GM21576 (cell line): ENCODE measurements at regions not wholly inside any gene's neighbourhood (a gene's known extent, or its start where the extent isn't known, plus 50 kb on each side); places are given as distances from the start of the nearest gene placed in this dataset.
A peak's percentile ranks its signal among the peaks of the same experiment; 100 is the strongest.

Source experiments
- ATAC-seq: cut with Tn5 transposase; IDR thresholded peaks from one replicate; pipeline ENCODE4 v1.9.1; 2021; ENCODE audit warnings: mild to moderate bottlenecking, moderate library complexity; ENCODE audit not compliant: unreplicated experiment

DNA sequence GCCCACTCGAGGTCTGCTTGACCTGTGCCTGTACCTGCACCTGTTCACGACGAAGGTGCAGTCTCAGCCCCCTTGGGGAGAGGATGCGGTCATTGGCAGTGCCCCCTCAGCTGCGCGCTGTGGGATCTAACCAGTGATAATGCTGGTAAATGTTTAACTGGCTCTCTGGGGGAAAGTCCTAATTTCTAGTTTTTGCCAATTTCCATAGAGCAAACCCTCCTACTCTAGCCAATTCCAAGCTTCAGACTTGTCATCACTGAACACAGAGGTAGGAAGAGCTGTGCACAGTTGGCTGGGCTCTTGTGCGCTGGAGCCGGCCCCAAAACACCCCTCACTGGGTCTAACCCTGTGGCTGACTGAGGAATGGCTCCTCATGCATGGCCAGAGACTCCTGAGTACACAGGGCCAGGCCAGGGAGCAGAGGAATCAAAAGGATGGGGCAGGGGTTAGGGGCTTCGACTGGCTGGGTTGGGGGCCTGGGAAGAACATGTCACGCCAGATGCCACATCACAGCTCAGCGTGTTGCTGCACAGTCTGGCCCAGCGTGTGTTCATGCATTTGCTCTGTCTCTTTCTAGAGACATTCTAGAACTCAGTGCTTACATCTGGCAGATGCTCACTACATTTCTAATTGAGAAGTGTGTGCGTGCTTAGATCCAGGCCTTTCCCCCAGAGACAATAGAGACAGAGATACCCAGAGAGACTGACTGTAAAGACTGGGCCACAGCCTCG is 270.8 kb downstream of the BCOR start:
- ATAC-seq = no peak

GRCh38 chrX:39827951-39828350 is 269.8 kb downstream of the BCOR start:
- peak; percentile 78 for ATAC-seq

- no peak for ATAC-seq
Measured at GRCh38 chrX:39828971-39829370, 268.8 kb downstream of the BCOR start.

DNA sequence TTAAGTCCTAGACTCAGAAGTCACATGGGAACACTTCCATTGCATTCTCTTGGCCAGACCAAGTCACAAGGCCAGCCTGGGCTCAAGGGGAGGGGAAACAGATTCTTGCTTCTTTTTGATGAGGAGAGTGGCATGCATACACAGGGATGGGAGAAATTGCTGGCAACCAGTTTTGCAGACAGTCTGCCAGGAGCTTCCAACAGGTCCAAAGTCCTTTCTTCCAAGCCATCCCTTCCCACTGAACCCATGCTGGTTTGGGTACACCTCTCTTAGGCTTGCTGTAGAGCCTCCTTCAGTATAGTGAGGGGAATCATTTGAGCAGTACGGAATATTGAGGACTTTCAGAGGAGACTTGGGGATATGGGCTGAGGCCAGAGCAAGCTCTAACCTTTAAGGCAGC is 267.8 kb downstream of the BCOR start:
- no peak for ATAC-seq

GRCh38 chrX:39830414-39830813 is 267.3 kb downstream of the BCOR start:
- ATAC-seq = no peak

GRCh38 chrX:39832211-39832610 is 265.5 kb downstream of the BCOR start:
- no peak for ATAC-seq

DNA sequence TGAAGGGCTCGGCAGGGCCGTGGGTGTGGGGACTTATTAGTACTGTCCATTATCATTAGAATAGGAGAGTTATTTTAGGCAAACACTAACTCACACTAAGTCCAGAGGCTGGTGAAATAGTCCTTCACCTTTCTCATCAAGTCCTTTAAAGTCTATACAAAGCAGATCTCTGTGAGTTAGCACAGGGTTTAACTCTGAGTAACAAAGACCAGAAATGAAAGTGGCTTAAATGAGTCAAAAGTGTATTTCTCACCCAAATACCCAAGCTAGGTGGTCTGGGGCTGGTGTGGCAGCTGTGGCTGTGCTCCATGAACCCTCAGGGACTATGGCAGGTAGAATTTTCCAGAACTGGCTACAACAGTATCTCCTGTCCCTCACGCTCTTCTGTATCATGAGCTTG is 263.2 kb downstream of the BCOR start:
- no peak for ATAC-seq

- no peak for ATAC-seq
Measured at GRCh38 chrX:39835241-39835640, 262.5 kb downstream of the BCOR start.

DNA sequence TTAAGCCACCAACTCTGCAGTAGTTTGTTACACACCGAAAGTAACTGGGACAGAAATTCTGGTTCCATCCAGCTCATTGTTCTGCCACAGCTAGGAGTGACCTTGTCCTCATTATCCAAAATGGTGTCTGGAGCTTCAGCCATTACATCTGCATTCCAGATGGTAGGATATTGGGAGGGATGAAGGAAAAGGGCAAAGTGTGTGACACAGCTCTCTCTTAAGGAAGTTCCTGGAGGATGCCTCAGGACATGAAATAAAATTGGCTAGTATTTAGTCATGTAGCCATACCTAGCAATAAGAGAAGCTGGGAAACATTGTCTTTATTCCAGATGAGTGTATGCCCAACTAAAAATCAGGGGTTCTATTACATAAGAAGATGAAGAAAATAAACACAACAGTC is 262.0 kb downstream of the BCOR start:
- no peak for ATAC-seq

- ATAC-seq = no peak
Measured at GRCh38 chrX:39836802-39837420, 260.8 kb downstream of the BCOR start.

- ATAC-seq = no peak
Measured at GRCh38 chrX:39837688-39838087, 260.1 kb downstream of the BCOR start.

- no peak for ATAC-seq
Measured at GRCh38 chrX:39839371-39839770, 258.4 kb downstream of the BCOR start.

DNA sequence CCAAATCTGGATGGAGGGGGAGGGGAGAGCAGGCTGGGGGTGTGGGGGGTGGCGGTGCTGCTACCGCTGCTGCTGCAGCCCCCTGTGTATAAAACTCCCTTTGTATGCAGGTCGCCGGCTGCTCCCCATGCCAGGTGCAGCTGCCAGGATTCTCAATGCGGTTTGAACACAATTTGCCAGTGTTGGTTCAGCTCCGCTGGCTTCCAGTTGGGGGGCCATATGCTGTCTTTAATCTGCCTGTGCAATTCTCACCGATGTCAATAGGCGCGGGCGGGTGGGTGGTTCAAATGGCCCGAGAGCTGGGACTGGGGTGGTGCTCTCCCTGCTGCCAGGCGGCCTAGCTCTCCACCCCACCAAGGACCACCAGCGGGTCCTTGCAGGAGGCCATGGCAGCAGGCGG is 257.6 kb downstream of the BCOR start:
- no peak for ATAC-seq

DNA sequence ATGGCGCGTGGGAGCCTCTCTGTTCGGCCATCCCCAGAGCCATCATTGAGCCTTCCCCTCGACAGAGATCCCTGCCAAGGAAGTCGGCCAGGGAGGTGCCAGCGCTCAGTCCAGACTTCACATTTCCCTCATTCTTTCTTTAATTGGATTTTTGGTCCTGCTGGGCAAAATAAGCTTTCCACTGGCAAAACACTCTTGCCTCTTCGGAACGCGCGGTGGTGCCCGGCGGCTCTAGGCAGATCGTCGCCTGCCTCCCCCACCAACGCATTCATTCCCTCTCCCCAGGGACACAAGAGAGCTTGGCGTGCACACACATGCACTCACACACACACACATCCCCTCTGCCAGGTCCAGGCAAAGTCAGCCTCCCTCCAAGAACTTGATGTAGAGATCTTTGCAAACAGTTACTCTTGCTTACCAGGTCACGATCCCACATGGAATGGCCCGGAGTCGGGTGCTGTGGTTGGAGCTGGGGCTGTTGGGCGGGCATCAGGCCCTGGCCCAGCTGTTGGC is 257.1 kb downstream of the BCOR start:
- ATAC-seq = no peak

DNA sequence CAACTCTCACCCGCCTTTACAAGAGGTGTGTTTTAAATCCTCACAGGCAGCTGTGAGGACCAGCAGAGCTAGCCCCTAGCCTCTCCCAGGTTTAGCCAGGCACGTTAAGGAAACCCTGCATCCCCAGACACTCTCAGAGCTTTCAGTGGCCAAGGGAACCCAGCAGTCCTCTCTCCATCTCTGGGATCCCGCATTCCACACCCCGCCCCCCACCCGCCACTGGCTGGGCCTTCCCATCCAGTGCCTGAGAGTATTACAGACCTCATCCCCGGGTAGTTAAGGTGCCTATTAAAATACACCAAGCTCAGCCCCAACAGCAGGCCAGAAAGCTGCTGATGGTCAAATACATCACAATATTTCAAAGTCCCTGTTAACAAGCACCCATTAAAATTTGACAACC is 256.2 kb downstream of the BCOR start:
- ATAC-seq = no peak

GRCh38 chrX:39842281-39842973 is 255.3 kb downstream of the BCOR start:
- no peak for ATAC-seq

- ATAC-seq = no peak
Measured at GRCh38 chrX:39843318-39843717, 254.4 kb downstream of the BCOR start.

- ATAC-seq = no peak
Measured at GRCh38 chrX:39845233-39845632, 252.5 kb downstream of the BCOR start.

DNA sequence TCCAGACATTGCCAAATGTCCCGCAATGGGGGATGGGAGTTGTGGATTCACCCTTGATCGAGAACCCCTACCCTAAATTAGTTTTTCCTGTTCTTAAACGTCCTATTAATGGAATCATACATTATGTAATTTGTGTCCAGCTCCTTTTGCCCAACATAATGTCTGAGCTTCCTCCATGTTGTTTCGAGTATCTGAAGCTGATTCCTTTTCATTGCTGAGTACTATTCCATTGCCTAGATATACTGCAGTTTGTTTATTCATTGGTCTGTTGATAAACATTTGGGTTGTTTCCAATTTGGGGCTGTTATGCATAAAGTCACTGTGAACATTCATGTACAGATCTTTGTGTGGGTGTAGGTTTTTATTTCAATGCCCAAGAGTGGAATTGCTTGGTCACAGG is 251.3 kb downstream of the BCOR start:
- no peak for ATAC-seq

DNA sequence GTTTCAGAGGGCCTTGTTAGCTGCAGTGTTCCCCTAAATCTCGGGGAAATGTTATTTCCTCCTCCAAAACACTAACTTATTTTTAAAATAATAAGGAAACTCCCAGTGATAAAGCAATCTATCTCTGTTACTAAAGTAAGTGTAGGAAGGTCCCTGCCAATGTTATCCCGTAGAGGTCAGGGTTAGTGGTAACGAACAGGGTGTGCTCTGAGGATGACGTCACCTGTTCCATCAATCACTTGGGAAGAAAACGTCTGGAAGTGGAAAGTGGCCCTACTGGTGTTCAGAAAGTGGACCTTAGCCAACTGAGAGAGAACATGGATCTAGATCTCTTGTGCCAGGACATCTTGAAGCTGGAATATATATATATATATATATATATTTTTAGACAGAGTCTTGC is 249.5 kb downstream of the BCOR start:
- ATAC-seq = no peak

DNA sequence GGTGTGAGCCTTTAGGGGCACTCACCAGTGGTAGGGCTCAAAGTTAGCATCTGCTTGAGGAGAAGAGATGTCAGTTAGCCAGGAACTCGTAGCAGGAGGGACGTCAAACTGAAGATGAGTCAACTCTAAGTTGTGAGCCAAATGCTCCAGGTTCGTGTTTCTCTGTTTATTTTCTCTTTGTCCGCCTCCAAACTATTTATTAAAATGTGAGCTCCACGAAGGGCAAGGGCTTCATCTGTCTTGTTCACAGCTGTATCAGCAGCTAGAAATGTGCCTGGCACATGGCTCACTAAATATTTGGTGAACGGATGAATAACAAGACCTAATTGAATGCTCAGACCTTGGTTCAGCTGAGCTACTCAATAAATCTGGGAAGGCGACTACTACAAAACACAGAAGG is 248.9 kb downstream of the BCOR start:
- ATAC-seq = no peak

DNA sequence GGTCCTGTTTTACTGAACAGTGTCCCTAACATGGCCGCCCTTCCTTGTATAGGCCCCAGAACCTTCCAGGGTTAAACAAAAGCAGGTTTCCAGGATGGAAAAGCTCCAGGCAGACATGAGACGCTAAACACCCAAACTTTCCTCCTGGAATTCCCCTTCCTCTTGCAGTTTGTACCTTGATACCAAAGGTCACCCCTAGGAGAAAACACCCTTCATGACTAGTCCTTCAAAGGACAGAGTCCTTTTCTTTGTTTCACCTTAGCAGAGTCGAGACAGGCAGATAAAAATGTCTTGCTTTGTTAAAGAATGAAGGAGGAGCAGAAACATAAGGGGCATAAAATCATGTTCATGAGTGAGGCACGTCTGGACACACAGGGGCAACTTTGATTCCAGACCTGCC is 247.5 kb downstream of the BCOR start:
- ATAC-seq = no peak
